Epithelial cell of esophagus (primary cell): ENCODE measurements at regions not wholly inside any gene's neighbourhood (a gene's known extent, or its start where the extent isn't known, plus 50 kb on each side); places are given as distances from the start of the nearest gene placed in this dataset.

ENCODE experiments used
- DNase-seq: peaks from one replicate; pipeline ENCODE4 v3.0.0; 2010; ENCODE audit warnings: low read depth
- H3K4me3 ChIP-seq: 2 replicates; pipeline ENCODE4 v1.5.1; 2011; ENCODE audit warnings: mild to moderate bottlenecking, low read length, control low read depth
- TF ChIP-seq, protein P1 (sequence below): IDR thresholded peaks from 2 replicates; pipeline ENCODE4 v1.5.1; 2011; ENCODE audit warnings: low read depth, mild to moderate bottlenecking, low read length, control low read depth, inconsistent platforms; ENCODE audit not compliant: insufficient read depth; ENCODE audit errors: missing control alignments

- H3K4me3 ChIP-seq, result no peak overlapping the region
- TF ChIP-seq, protein P1, sequence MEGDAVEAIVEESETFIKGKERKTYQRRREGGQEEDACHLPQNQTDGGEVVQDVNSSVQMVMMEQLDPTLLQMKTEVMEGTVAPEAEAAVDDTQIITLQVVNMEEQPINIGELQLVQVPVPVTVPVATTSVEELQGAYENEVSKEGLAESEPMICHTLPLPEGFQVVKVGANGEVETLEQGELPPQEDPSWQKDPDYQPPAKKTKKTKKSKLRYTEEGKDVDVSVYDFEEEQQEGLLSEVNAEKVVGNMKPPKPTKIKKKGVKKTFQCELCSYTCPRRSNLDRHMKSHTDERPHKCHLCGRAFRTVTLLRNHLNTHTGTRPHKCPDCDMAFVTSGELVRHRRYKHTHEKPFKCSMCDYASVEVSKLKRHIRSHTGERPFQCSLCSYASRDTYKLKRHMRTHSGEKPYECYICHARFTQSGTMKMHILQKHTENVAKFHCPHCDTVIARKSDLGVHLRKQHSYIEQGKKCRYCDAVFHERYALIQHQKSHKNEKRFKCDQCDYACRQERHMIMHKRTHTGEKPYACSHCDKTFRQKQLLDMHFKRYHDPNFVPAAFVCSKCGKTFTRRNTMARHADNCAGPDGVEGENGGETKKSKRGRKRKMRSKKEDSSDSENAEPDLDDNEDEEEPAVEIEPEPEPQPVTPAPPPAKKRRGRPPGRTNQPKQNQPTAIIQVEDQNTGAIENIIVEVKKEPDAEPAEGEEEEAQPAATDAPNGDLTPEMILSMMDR, result no peak
- DNase-seq, result no peak
Observed at GRCh38 chr2:181776336-181776735, 96.0 kb upstream of the NEUROD1 start.

DNA sequence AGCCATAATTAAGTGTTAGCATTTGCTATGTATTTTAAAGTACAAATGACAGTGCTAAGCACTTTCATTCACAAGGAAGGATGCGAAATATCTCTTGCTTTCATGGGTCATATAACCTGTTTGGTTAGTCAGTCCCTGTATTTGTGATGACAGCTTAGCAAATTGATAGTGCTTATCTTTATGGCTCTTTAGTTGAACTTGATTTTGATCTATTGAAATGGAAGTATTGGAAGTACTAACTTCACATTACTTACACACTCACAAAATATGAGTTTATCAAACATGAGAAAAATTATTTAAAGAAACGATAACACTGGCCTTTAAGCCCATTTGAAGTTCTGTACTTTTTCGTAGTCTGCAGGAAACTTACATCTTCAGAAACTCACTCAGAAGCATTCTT lies 97.4 kb upstream of the NEUROD1 start:
- TF ChIP-seq, protein P1, result no peak
- peak; percentile 44 for DNase-seq
- no peak overlapping the region for H3K4me3 ChIP-seq

DNA sequence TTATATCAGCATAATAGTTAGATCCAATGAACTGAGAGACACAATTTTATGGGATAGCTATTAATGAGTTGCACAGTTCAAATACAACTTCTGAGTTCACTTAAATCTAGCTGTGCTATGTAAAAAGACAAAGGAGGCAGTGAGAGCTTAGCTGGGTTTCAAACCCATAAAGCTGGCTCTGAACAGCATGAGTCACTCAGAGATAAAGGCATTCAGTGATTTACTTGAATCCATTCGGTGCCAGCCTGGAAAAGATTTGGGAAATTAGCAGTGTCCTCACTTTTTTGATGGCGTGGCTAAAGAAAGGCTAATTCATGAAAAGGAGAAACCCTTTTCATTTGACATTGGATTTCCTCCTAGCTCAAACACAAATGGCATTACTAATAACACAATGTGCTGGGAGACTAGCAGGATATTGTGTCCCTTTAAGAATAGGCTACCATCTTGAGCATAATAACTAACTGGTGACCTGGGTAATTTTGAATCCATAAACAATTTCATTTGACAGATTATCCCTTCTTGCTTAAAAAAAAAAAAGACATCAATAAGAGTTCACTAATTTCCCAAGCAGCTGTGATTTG lies 98.4 kb upstream of the NEUROD1 start:
- TF ChIP-seq, protein P1, result no peak
- DNase-seq, result no peak
- no peak overlapping the region for H3K4me3 ChIP-seq

- no peak overlapping the region for H3K4me3 ChIP-seq
- TF ChIP-seq, protein P1, result no peak
- no peak for DNase-seq
Observed at GRCh38 chr2:181779288-181780021, 99.1 kb upstream of the NEUROD1 start.

- peak; percentile 39 for DNase-seq
- TF ChIP-seq, protein P1, result no peak
- no peak overlapping the region for H3K4me3 ChIP-seq
Observed at GRCh38 chr2:181780047-181780651, 99.8 kb upstream of the NEUROD1 start.

DNA sequence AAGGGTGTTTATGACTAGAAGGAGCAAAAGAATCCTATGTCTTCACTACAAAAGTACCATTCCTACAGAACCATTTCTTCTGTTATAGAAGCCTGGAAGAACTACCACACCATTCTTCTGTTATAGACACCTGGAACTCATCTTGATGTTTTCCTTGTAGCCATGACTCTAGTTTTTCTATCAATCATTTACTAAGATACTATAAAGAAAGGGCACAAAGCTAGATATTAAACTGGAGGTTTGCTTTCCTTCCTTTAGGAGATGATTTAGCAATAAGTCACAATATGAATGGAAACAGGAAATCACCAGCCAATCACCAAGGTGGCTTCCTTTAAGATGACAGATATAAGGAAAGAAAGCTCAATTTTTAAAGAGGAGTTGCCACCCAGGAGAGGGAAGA lies 100.3 kb upstream of the NEUROD1 start:
- DNase-seq, result no peak
- no peak overlapping the region for H3K4me3 ChIP-seq
- TF ChIP-seq, protein P1, result no peak
